ENCODE measurements at regions not wholly inside any gene's neighbourhood (a gene's known extent, or its start where the extent isn't known, plus 50 kb on each side); places are given as distances from the start of the nearest gene placed in this dataset.

GRCh38 chr18:31267823-31268481, 50.0 kb upstream of the DSG1 start (continued):
- no peak for TF ChIP-seq BCL11A (IDR thresholded peaks at IDR 0.05; ENCODE audit: low read depth in 2 of 2, low read length in 2 of 2)

All from H1 (cell line).